BLaER1 treated with 17β-estradiol and CSF1 and Interleukin-3, amounts not matched to agents 10 nM and 100 nM (cell line): ENCODE measurements at regions not wholly inside any gene's neighbourhood (a gene's known extent, or its start where the extent isn't known, plus 50 kb on each side); places are given as distances from the start of the nearest gene placed in this dataset.

Experiments
- H3K27ac ChIP-seq, 11 experiments: shearing (Covaris generic); formaldehyde crosslinking; 2 replicates each; pipeline ENCODE4 v1.8.1; 2022
- H3K27me3 ChIP-seq, 11 experiments: shearing (Covaris generic); formaldehyde crosslinking; 2 replicates each; pipeline ENCODE4 v1.8.1; 2022
- H3K36me3 ChIP-seq, 11 experiments: shearing (Covaris generic); formaldehyde crosslinking; 2 replicates each; pipeline ENCODE4 v1.8.1; 2022
- H3K4me1 ChIP-seq, 10 experiments: shearing (Covaris generic); formaldehyde crosslinking; 2 replicates each; pipeline ENCODE4 v1.8.1; 2022
- H3K4me2 ChIP-seq, 11 experiments: shearing (Covaris generic); formaldehyde crosslinking; 2 replicates each; pipeline ENCODE4 v1.8.1; 2022
- H3K4me3 ChIP-seq, 10 experiments: shearing (Covaris generic); formaldehyde crosslinking; 2 replicates each; pipeline ENCODE4 v1.8.1; 2022
- H3K9ac ChIP-seq, 11 experiments: shearing (Covaris generic); formaldehyde crosslinking; 2 replicates each; pipeline ENCODE4 v1.8.1; 2022
- H3K9me3 ChIP-seq, 11 experiments: shearing (Covaris generic); formaldehyde crosslinking; replicated peaks in 1 of 11; 2 replicates each; pipeline ENCODE4 v1.8.1; 2022
- H4K20me1 ChIP-seq, 11 experiments: shearing (Covaris generic); formaldehyde crosslinking; 2 replicates each; pipeline ENCODE4 v1.8.1; 2022
- Cebpa-rat ChIP-seq, 11 experiments: shearing (Covaris generic); IDR thresholded peaks; 2 replicates each; pipeline ENCODE4 v1.8.1; 2022

DNA sequence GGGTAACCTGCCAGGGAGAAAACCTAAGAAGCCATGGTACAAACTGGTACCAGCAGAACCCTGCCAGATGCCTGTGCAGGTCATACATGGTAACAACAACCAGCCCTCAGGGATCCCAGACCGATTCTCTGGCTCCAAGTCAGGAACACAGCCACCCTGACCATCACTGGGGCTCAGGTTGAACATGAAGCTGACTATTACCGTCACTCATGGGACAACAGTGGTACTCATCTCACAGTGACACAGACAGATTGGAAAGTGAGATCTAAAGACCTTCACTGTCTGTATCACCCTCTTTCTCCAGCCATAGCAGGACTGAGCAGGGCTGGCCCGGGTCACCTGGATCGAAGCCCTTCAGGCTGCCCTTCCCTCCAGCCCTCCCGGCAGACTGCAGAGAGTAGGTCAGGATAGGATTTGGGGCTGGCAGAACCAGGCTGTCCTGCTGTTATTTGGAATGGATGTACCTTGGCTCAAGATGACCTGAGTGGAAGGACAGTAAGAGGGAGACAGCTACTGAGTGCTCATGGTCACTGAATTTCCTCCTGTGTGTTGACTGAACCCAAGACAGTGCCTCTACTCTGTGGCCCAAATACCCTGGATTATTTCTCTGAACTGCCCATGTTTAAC, 94.7 kb downstream of the GGTLC2 start:
- Histone ChIP-seq H3K9ac (no peak overlapping the region), H3K9me3 (no peaks in the 10 kb centered on the region), H3K27me3 (no peaks in the 10 kb centered on the region), H4K20me1 (no peaks in the 10 kb centered on the region), H3K4me2 (no peak overlapping the region), H3K4me1 (peaks cover 0 to 41% (median 33%) of the 10 kb centered on the region in 10 experiments; a peak in 15 of 20 replicates), H3K36me3 (no peaks in the 10 kb centered on the region), H3K4me3 (no peak overlapping the region), H3K27ac (no peak overlapping the region)
- TF ChIP-seq Cebpa-rat (IDR thresholded peaks at IDR 0.05), result no peak

DNA sequence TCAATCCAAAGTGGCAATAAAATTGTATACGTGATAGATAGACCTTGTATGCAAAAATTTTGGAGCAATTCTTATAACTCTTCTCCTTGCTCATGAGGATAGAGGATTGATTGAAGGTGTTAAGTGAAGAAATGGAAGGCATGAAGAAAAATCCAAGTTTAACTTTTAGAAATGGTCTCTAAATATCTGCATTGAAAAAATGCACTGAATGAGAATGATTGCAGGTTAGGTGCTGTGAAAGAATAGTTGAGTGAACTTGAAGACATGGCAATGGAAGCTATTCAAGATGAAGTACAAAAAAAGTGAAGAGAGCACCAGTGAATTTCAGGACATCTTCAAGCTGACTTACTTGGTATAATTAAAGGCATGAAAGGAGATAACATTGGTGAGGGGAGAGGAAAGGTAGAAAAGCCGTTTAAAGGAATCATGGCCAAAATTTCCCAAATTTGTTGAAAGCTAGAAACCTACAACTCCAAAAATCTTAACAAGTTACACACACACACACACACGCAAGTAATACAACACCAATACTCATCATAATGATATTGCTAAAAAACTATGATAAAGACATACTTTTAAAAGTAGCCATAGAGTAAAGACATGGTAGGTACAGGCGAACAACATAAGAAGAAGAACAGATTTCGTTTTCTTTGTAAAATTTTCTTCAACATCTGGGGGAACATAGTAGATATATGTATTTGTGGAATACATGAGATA, 96.3 kb downstream of the GGTLC2 start:
- Histone ChIP-seq H3K9ac (no peak overlapping the region), H3K9me3 (no peaks in the 10 kb centered on the region), H4K20me1 (no peaks in the 10 kb centered on the region), H3K27me3 (no peaks in the 10 kb centered on the region), H3K4me3 (no peak overlapping the region), H3K27ac (no peak overlapping the region), H3K4me1 (peaks cover under 1 to 36% (median 27%) of the 10 kb centered on the region in 10 experiments; a peak in 18 of 20 replicates), H3K4me2 (no peak overlapping the region), H3K36me3 (no peaks in the 10 kb centered on the region)
- no peak for TF ChIP-seq Cebpa-rat (IDR thresholded peaks at IDR 0.05)

DNA sequence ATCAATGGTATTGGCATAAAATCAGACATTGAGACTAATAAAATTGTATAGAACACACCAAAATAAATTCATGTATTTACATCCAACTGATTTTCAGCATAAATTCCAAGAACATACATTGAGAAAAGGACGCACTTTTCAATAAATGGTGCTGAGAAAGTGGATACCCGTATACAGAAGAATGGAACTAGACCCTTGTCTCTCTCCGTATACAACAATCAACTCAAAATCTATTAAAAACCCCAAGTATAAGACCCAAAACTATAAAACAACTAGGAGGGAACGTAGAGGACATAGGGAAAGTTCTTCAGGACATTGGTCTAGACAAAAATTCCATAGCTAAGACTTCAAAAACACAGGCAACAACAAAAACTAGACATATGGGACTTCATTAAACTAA, 97.4 kb downstream of the GGTLC2 start:
- Histone ChIP-seq H3K9ac (no peak overlapping the region), H3K27ac (no peak overlapping the region), H3K4me3 (no peak overlapping the region), H4K20me1 (no peaks in the 10 kb centered on the region), H3K27me3 (no peaks in the 10 kb centered on the region), H3K36me3 (no peaks in the 10 kb centered on the region), H3K9me3 (no peaks in the 10 kb centered on the region), H3K4me2 (peak overlapping the region in 1 of 11 experiments; percentile 57; a peak in 1 of 22 replicates), H3K4me1 (peaks cover 12 to 40% (median 32%) of the 10 kb centered on the region in 10 experiments)
- TF ChIP-seq Cebpa-rat (IDR thresholded peaks at IDR 0.05), result no peak

DNA sequence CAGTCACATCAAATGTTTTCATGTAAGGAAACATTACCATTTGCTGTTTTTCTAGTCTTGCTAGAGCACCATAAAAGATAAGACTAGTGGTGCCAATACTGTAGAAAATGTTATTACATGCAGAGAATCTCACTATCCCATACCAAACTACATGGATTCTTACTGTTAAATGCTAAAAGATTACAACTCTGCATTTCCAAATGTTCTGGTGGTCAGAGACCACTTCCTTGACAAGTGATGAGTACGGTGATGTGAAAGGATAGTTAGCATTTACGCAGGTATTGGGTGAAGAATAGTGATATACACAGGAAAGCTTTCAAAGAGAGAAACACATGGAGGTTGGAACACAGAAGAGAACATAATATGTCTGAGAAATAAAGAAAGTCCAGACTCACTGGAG, 98.2 kb downstream of the GGTLC2 start:
- Histone ChIP-seq H3K4me3 (no peak overlapping the region), H3K27ac (no peak overlapping the region), H4K20me1 (no peaks in the 10 kb centered on the region; a peak in 1 of 22 replicates), H3K4me2 (peak overlapping the region in 7 of 11 experiments; percentile 11 to 60 (median 47); a peak in 12 of 22 replicates), H3K27me3 (no peaks in the 10 kb centered on the region), H3K36me3 (no peaks in the 10 kb centered on the region), H3K9me3 (no peaks in the 10 kb centered on the region), H3K9ac (no peak overlapping the region), H3K4me1 (peaks cover 20 to 48% (median 40%) of the 10 kb centered on the region in 10 experiments)
- TF ChIP-seq Cebpa-rat (IDR thresholded peaks at IDR 0.05), result no peak

GRCh38 chr22:22743128-22743760, 98.8 kb downstream of the GGTLC2 start:
- no peaks in the 10 kb centered on the region for H3K27me3 ChIP-seq

DNA sequence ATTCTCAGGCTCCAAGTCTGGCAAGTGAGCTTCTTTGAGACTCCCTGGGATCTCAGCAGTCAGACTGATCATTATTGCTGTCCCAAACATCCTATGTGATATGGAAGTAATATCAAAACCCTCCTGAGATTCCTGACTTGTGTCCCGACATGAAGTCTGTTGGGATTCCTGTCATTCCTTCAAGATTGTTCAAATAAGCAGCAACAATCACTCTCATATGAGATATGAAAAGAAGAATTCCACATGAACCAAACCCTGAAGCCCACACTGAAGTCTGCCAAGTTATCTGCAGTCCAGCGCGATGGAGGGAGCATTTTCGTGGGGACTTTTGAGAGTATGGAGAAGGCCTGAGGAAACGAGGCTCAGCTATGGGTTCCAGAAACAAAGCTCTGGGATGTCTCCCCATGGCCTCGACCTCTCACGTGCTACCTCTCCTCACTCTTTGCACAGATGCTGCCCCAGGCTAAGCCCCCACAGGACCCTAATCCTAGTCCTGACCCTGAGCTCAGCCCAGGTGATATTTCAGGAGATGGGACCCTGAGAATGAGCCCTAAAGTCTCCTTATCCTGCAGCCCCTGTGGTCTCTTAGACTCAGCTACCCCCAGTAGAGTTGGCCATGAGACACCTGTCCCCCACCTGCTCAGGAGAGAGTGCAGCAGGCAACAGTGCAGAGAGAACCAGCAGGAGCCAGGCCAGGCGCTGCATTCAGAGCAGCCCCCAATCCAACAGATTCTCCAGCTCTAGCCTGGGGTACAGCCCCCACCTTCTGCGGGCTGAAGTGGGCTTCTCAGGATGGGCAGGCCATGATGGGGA, 100.2 kb downstream of the GGTLC2 start:
- no peak for TF ChIP-seq Cebpa-rat (IDR thresholded peaks at IDR 0.05)
- no peaks in the 10 kb centered on the region for H3K27me3 ChIP-seq
- peaks cover 25 to 56% (median 46%) of the 10 kb centered on the region in 10 experiments for H3K4me1 ChIP-seq
- no peak overlapping the region for H3K4me3 ChIP-seq
- H4K20me1 ChIP-seq, result no peaks in the 10 kb centered on the region; a peak in 1 of 22 replicates
- H3K9me3 ChIP-seq, result no peaks in the 10 kb centered on the region
- no peaks in the 10 kb centered on the region for H3K36me3 ChIP-seq
- no peak overlapping the region for H3K9ac ChIP-seq
- peak overlapping the region in 6 of 11 experiments; percentile 73 to 92 (median 88); a peak in 5 of 22 replicates for H3K4me2 ChIP-seq
- no peak overlapping the region for H3K27ac ChIP-seq

More at GRCh38 chr22:22743128-22743760, 98.8 kb downstream of the GGTLC2 start:
- H3K4me1 ChIP-seq, result peaks cover 25 to 54% (median 46%) of the 10 kb centered on the region in 10 experiments
- no peaks in the 10 kb centered on the region; a peak in 1 of 22 replicates for H4K20me1 ChIP-seq
- H3K36me3 ChIP-seq, result no peaks in the 10 kb centered on the region
- H3K4me2 ChIP-seq, result peak overlapping the region in 8 of 11 experiments; percentile 0 to 60 (median 46); a peak in 12 of 22 replicates
- no peak overlapping the region for H3K4me3 ChIP-seq
- no peak overlapping the region for H3K27ac ChIP-seq
- no peak for TF ChIP-seq Cebpa-rat (IDR thresholded peaks at IDR 0.05)
- H3K9me3 ChIP-seq, result no peaks in the 10 kb centered on the region
- H3K9ac ChIP-seq, result no peak overlapping the region

- Histone ChIP-seq H3K4me2 (peak overlapping the region in 10 of 11 experiments; percentile 51 to 92 (median 80); a peak in 19 of 22 replicates), H3K4me1 (peaks cover 25 to 56% (median 46%) of the 10 kb centered on the region in 10 experiments), H3K4me3 (no peak overlapping the region), H3K36me3 (no peaks in the 10 kb centered on the region), H3K9me3 (no peaks in the 10 kb centered on the region), H3K27ac (no peak overlapping the region; a peak in 1 of 22 replicates), H4K20me1 (no peaks in the 10 kb centered on the region; a peak in 1 of 22 replicates), H3K9ac (0 out of 22 replicates have a peak overlapping the region, but pooled peaks of 1 of the 11 experiments have one; percentile 30), H3K27me3 (no peaks in the 10 kb centered on the region)
- TF ChIP-seq Cebpa-rat (IDR thresholded peaks at IDR 0.05), result no peak
Measured at GRCh38 chr22:22745225-22746060, 101.0 kb downstream of the GGTLC2 start.
